Esophagus squamous epithelium (tissue), 5 donors: ENCODE measurements at regions not wholly inside any gene's neighbourhood (a gene's known extent, or its start where the extent isn't known, plus 50 kb on each side); places are given as distances from the start of the nearest gene placed in this dataset.

Experiments
- DNase-seq: peaks from one replicate; lab custom pipeline; 2025; lab: John Stamatoyannopoulos, UW
- H3K27ac ChIP-seq, 4 donors: fragments of 200-600 bp; sonication (generic); one replicate each; pipeline ENCODE4 v1.5.1; 2016 to 2019; ENCODE audit warnings: mild to moderate bottlenecking in 1 of 4
- H3K27me3 ChIP-seq, 4 donors: fragments of 200-600 bp; sonication (generic); 1 replicate in 3 of 4; 2 replicates in 1 of 4; pipeline versions ENCODE4 v1.5.1 to v1.6.0; 2017 to 2021; ENCODE audit warnings: antibody characterized with exemption in 1 of 4
- H3K36me3 ChIP-seq, 3 donors: fragments of 200-600 bp; sonication (generic); one replicate each; pipeline ENCODE4 v1.5.1; 2016 to 2019
- H3K4me1 ChIP-seq, 3 donors: fragments of 200-600 bp; sonication (generic); one replicate each; pipeline ENCODE4 v1.5.1; 2017 to 2019
- H3K4me3 ChIP-seq, 4 donors: fragments of 200-600 bp; sonication (generic); 1 replicate in 3 of 4; 2 replicates in 1 of 4; pipeline ENCODE4 v1.5.1; 2016 to 2019; ENCODE audit warnings: mild to moderate bottlenecking in 2 of 4, moderate library complexity in 1 of 4
- H3K9me3 ChIP-seq, 3 donors: fragments of 200-600 bp; sonication (generic); one replicate each; pipeline ENCODE4 v1.5.1; 2016 to 2019
- POLR2A ChIP-seq, 4 donors: fragments of 450-650 bp; IDR thresholded peaks; one replicate each; pipeline ENCODE4 v1.6.1; 2017; ENCODE audit warnings: antibody characterized with exemption in 4 of 4, mild to moderate bottlenecking in 4 of 4, moderate library complexity in 3 of 4
- WGBS, 2 donors: methylation state at CpG; one replicate each; pipeline ENCODE4 v1.1.5; 2018; 5-methylcytosine and 5-hydroxymethylcytosine counted together
- intact Hi-C: fragments of 100-400 bp; cut with DNase I; formaldehyde crosslinking; loops from one replicate; pipeline ENCODE4 v1.15.0; 2022
- TF ChIP-seq, protein P1 (sequence below), 6 experiments: fragments of 450-650 bp in 4 of 6; fragments of 200-600 bp in 2 of 6; sonication (generic) in 2 of 6; IDR thresholded peaks; one replicate each; pipeline ENCODE4 v1.5.1; 2016 to 2019; ENCODE audit warnings: antibody characterized with exemption in 6 of 6, mild to moderate bottlenecking in 4 of 6, moderate library complexity in 4 of 6
- donor health status: DM: yes; HTN: yes; CAD: no.

DNA sequence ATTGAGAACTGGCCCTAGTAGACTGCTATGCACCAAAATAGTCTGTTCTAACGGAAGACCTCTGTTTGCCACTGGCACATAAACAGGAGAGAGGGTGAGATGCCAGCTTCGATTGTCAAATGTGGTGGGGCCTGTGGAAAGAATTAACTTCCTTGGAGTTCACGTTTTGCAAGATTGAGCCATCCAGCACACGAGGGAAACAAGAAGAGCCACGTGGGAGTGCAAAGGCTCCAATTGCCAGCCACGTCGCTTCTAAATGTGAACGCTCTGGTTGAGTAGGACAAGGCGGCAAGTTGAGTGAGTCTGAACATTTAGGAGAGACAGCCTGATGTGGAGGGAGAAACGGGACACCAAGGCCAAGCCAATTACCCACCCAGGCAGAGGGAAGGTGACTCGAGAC is 409.1 kb downstream of the FGF9 start:
- DNase-seq: no peak
- no peak for TF ChIP-seq POLR2A (IDR thresholded peaks at IDR 0.05)
- TF ChIP-seq, protein P1, sequence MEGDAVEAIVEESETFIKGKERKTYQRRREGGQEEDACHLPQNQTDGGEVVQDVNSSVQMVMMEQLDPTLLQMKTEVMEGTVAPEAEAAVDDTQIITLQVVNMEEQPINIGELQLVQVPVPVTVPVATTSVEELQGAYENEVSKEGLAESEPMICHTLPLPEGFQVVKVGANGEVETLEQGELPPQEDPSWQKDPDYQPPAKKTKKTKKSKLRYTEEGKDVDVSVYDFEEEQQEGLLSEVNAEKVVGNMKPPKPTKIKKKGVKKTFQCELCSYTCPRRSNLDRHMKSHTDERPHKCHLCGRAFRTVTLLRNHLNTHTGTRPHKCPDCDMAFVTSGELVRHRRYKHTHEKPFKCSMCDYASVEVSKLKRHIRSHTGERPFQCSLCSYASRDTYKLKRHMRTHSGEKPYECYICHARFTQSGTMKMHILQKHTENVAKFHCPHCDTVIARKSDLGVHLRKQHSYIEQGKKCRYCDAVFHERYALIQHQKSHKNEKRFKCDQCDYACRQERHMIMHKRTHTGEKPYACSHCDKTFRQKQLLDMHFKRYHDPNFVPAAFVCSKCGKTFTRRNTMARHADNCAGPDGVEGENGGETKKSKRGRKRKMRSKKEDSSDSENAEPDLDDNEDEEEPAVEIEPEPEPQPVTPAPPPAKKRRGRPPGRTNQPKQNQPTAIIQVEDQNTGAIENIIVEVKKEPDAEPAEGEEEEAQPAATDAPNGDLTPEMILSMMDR (IDR thresholded peaks at IDR 0.05): no peak
- H3K9me3 ChIP-seq: no peaks in the 10 kb centered on the region
- H3K36me3 ChIP-seq: no peaks in the 10 kb centered on the region
- H3K4me1 ChIP-seq: no peaks in the 10 kb centered on the region
- H3K4me3 ChIP-seq: no peak overlapping the region
- H3K27me3 ChIP-seq: no peaks in the 10 kb centered on the region
- intact Hi-C loops: no loop called here
- 80 to 83% methylated on average over 11 of the region's 11 CpGs for WGBS, 2 donors
- H3K27ac ChIP-seq: no peak overlapping the region

DNA sequence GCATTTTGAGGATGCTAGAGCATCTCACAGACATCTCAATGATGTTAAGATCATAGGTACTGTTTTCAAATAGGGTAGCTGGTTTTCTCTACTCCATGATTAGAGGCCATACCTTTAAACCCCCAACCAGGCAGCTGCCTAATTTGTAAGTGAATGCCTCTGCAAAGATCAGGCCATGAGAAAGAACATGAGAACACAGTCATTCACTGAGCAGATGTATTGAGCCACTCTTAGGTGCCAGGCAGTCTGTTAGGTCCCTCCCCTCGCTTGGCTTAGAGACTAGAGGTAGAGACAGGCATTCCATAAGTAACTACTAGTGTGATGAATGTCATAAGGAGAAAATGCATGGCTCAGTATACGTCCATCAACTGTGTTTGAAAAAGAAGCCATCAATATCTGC is 410.0 kb downstream of the FGF9 start:
- DNase-seq: no peak
- no peaks in the 10 kb centered on the region for H3K36me3 ChIP-seq
- no peaks in the 10 kb centered on the region for H3K4me1 ChIP-seq
- H3K4me3 ChIP-seq: no peak overlapping the region
- intact Hi-C loops: no loop called here
- no peak overlapping the region for H3K27ac ChIP-seq
- 69 to 80% methylated on average over 2 of the region's 2 CpGs for WGBS, 2 donors
- no peak for TF ChIP-seq POLR2A (IDR thresholded peaks at IDR 0.05)
- TF ChIP-seq, protein P1 (IDR thresholded peaks at IDR 0.05): no peak
- no peaks in the 10 kb centered on the region for H3K27me3 ChIP-seq
- H3K9me3 ChIP-seq: no peaks in the 10 kb centered on the region

DNA sequence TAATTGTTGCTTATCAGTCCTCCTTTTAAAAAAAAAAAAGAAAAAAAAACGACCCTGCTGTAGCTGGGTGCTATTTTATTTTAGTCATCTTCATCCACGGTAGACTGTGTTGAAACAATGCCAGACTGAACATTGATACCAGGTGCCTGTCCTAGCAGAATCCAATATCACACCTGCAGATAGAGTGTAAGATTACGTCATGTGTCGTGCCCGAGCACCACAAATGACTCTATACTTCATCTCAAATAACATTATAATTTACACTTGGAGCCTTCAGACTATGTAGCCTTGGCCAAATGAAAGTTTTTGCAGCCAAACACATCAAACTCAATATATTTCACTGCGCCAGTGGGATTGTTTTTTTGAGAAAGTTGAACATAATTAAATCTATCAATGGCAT is 410.6 kb downstream of the FGF9 start:
- Histone ChIP-seq H3K4me1 (no peaks in the 10 kb centered on the region), H3K27me3 (no peaks in the 10 kb centered on the region), H3K27ac (no peak overlapping the region), H3K4me3 (no peak overlapping the region), H3K36me3 (no peaks in the 10 kb centered on the region), H3K9me3 (no peaks in the 10 kb centered on the region)
- TF ChIP-seq POLR2A (IDR thresholded peaks at IDR 0.05): no peak
- TF ChIP-seq, protein P1 (IDR thresholded peaks at IDR 0.05): no peak
- 64 to 65% methylated on average over 6 of the region's 6 CpGs for WGBS, 2 donors
- DNase-seq: no peak
- intact Hi-C loops: no loop called here

DNA sequence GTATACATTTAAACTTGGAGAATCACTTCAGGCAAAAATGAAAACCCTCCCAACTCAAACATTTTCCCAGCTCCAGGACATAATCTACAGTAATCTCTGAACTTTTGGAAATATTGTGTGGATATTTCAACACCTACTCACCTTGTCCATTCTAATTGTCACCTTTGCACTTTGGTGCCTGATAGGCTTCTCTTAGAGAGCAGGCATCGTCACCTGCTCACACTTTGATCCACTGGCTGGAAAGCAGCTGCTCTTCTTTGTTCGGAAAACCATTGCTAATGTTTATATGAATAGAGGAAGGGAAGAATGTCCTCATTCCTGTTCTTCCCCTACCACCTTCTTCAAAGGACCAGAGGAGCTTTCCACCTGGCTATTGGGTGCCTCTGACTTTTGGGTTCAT is 411.2 kb downstream of the FGF9 start:
- Histone ChIP-seq H3K4me3 (no peak overlapping the region), H3K27me3 (no peaks in the 10 kb centered on the region), H3K9me3 (no peaks in the 10 kb centered on the region), H3K4me1 (peaks cover 0 to 5% (median 0%) of the 10 kb centered on the region in 3 donors), H3K36me3 (no peaks in the 10 kb centered on the region), H3K27ac (no peak overlapping the region)
- DNase-seq: no peak
- WGBS, 2 donors: 74 to 86% methylated on average over 2 of the region's 2 CpGs
- intact Hi-C loops: no loop called here
- TF ChIP-seq, protein P1 (IDR thresholded peaks at IDR 0.05): no peak
- TF ChIP-seq POLR2A (IDR thresholded peaks at IDR 0.05): no peak

DNA sequence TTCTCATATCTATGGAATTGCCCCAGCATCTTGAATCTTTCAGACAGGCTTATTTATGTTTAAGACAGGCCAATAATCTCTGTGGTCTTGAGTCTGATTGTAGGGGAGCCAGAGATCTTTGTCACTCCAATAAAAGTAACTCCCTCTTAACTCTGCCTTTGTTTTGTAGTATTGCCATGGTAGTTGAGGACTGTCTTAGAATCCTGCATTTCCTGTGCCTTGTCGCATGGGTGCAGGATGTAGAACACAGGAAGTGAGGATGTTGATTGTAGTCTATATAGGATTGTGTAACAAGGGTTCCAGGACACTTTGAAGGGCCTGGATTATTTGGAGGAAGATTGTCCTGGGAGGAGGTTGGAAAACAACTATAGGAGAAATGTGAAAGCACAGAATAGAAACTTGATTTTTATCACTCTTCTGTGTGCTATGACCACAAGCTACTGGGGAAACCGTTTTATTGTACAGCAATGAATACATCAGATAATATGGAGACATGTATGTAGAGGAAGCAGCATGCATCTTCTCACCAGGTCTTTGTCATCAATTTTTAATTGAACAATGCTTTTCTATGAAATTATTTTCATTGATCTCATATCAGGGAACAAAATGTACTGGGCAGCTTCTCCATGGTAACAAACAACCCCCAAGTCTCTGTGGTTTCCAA is 411.7 kb downstream of the FGF9 start:
- Histone ChIP-seq H3K27ac (no peak overlapping the region), H3K27me3 (no peaks in the 10 kb centered on the region), H3K4me3 (no peak overlapping the region), H3K36me3 (no peaks in the 10 kb centered on the region), H3K4me1 (peaks cover 0 to 7% (median 0%) of the 10 kb centered on the region in 3 donors), H3K9me3 (no peaks in the 10 kb centered on the region)
- TF ChIP-seq, protein P1 (IDR thresholded peaks at IDR 0.05): no peak
- TF ChIP-seq POLR2A (IDR thresholded peaks at IDR 0.05): no peak
- DNase-seq: no peak
- WGBS, 2 donors: 30 to 60% methylated on average over 2 of the region's 2 CpGs
- intact Hi-C loops: no loop called here
